HepG2 (cell line): ENCODE measurements at regions not wholly inside any gene's neighbourhood (a gene's known extent, or its start where the extent isn't known, plus 50 kb on each side); places are given as distances from the start of the nearest gene placed in this dataset.

Source experiments
- ATAC-seq: fragments of 200-7000 bp; cut with Tn5 transposase; 3 replicates; pipeline ENCODE4 v1.9.1; 2020; ENCODE audit warnings: mild to moderate bottlenecking, moderate library complexity
- BruUV-seq: library from RNA; stranded (reverse); fragments of 400-500 nt; replicated peaks from 2 replicates; lab custom pipeline; 2021; lab: Mats Ljungman, UMichigan
- CTCF ChIA-PET: fragments of 300-600 bp; formaldehyde crosslinking; extraction: SDS; loops from one replicate; lab custom pipeline; 2021; ENCODE audit warnings: low total read pairs, inconsistent platforms, low intra/inter-chr PET ratio; lab: Yijun Ruan, JAX
- POLR2A ChIA-PET: fragments of 350-600 bp; sonication (Branson Sonifier 250); formaldehyde crosslinking; loops from one replicate; lab custom pipeline; 2020; ENCODE audit warnings: antibody characterized with exemption, inconsistent platforms; lab: Yijun Ruan, JAX
- DNase-seq: peaks from one replicate; pipeline ENCODE4 v3.0.0-alpha.2; 2015; ENCODE audit warnings: low spot score
- FAIRE-seq: peaks from 3 replicates; lab custom pipeline; 2011; peaks lifted over from hg19 to GRCh38; lab: Jason Lieb, UNC
- H2AFZ ChIP-seq: one replicate; pipeline ENCODE4 v1.6.1; 2011; ENCODE audit warnings: low read length, inconsistent platforms
- H3K27ac ChIP-seq: fragments of 300-600 bp; 3 replicates; pipeline ENCODE4 v1.8.0; 2011; ENCODE audit warnings: mixed run types, mild to moderate bottlenecking, mixed read lengths, low read length, inconsistent platforms; ENCODE audit not compliant: insufficient read depth; ENCODE audit errors: extremely low read length
- H3K27me3 ChIP-seq, 2 experiments: fragments of 200-600 bp in 1 of 2; 2 replicates in 1 of 2; 3 replicates in 1 of 2; pipeline versions ENCODE4 v1.6.0 to v1.8.0; 2011; ENCODE audit warnings: low read length in 2 of 2, mild to moderate bottlenecking in 2 of 2, moderate library complexity in 2 of 2, inconsistent platforms in 1 of 2; ENCODE audit not compliant: insufficient read depth in 2 of 2, control insufficient read depth in 1 of 2
- H3K36me3 ChIP-seq, 2 experiments: fragments of 200-600 bp in 1 of 2; replicated peaks in 1 of 2; 2 replicates in 1 of 2; 3 replicates in 1 of 2; pipeline versions ENCODE4 v1.5.1 to v1.8.0; 2011; ENCODE audit warnings: low read length in 2 of 2, inconsistent platforms in 1 of 2; ENCODE audit not compliant: insufficient read depth in 2 of 2, control insufficient read depth in 1 of 2
- H3K4me1 ChIP-seq: 2 replicates; pipeline ENCODE4 v1.5.1; 2012; ENCODE audit warnings: low read length, inconsistent platforms; ENCODE audit not compliant: insufficient read depth
- H3K4me2 ChIP-seq: 2 replicates; pipeline ENCODE4 v1.6.0; 2011; ENCODE audit warnings: low read depth, low read length, inconsistent platforms
- H3K4me3 ChIP-seq, 3 experiments: fragments of 200-600 bp in 1 of 3; sonication (generic), shearing (Covaris generic) in 1 of 3; replicated peaks in 1 of 3; 2 replicates each; pipeline ENCODE4 v1.5.1; 2011 to 2016; ENCODE audit warnings: low read length in 3 of 3, inconsistent platforms in 2 of 3, low read depth in 2 of 3, mild to moderate bottlenecking in 2 of 3, control low read depth in 1 of 3, mixed read lengths in 1 of 3; ENCODE audit not compliant: insufficient read depth in 1 of 3
- H3K79me2 ChIP-seq: one replicate; pipeline ENCODE4 v1.6.1; 2011; ENCODE audit warnings: low read length, inconsistent platforms; ENCODE audit not compliant: insufficient read depth
- H3K9ac ChIP-seq: 2 replicates; pipeline ENCODE4 v1.6.0; 2011; ENCODE audit warnings: mild to moderate bottlenecking, low read depth, low read length, inconsistent platforms; ENCODE audit not compliant: insufficient read depth
- H3K9me3 ChIP-seq: 2 replicates; pipeline ENCODE4 v1.5.1; 2012; ENCODE audit warnings: mild to moderate bottlenecking, low read length
- H4K20me1 ChIP-seq: 2 replicates; pipeline ENCODE4 v1.6.0; 2011; ENCODE audit warnings: inconsistent platforms, mild to moderate bottlenecking, low read length, moderate library complexity; ENCODE audit not compliant: insufficient read depth
- DNMT3B ChIP-seq: conservative IDR thresholded peaks from 2 replicates; pipeline ENCODE4 v1.6.1; 2016; ENCODE audit warnings: missing biosample characterization, control low read depth
- NFE2L1 ChIP-seq: sonication (generic); formaldehyde crosslinking; IDR thresholded peaks from 2 replicates; pipeline ENCODE4 v1.4.0; 2020; ENCODE audit warnings: missing genetic modification reagents, mild to moderate bottlenecking, borderline replicate concordance
- REL ChIP-seq: sonication (generic); formaldehyde crosslinking; conservative IDR thresholded peaks from 2 replicates; pipeline ENCODE4 v1.8.0; 2022; ENCODE audit warnings: mild to moderate bottlenecking, missing genetic modification reagents, moderate library complexity
- RFX3 ChIP-seq: IDR thresholded peaks from 2 replicates; pipeline ENCODE4 v1.6.1; 2016; ENCODE audit warnings: missing biosample characterization, missing genetic modification reagents
- ZBTB8A ChIP-seq: sonication (generic); formaldehyde crosslinking; IDR thresholded peaks from 2 replicates; pipeline ENCODE4 v1.4.0; 2020; ENCODE audit warnings: mild to moderate bottlenecking, low read depth, missing genetic modification reagents, borderline replicate concordance
- ZNF10 ChIP-seq: sonication (generic); formaldehyde crosslinking; IDR thresholded peaks from 2 replicates; pipeline ENCODE4 v1.4.0; 2020; ENCODE audit warnings: mild to moderate bottlenecking, low read depth, missing genetic modification reagents, borderline replicate concordance
- ZNF609 ChIP-seq: sonication (generic); formaldehyde crosslinking; IDR thresholded peaks from 2 replicates; pipeline ENCODE4 v1.4.0; 2020; ENCODE audit warnings: mild to moderate bottlenecking, missing genetic modification reagents, borderline replicate concordance
- ZNF704 ChIP-seq: sonication (generic); formaldehyde crosslinking; IDR thresholded peaks from 2 replicates; pipeline ENCODE4 v1.8.1; 2023; ENCODE audit warnings: mild to moderate bottlenecking, inconsistent platforms, moderate library complexity, missing genetic modification reagents, borderline replicate concordance
- ZSCAN29 ChIP-seq: sonication (generic); formaldehyde crosslinking; conservative IDR thresholded peaks from 2 replicates; pipeline ENCODE4 v1.4.0; 2020; ENCODE audit warnings: mild to moderate bottlenecking, missing genetic modification reagents
- WGBS: methylation state at CpG from one replicate; pipeline ENCODE4 v1.1.6; 2017; ENCODE audit warnings: low lambda C conversion rate; 5-methylcytosine and 5-hydroxymethylcytosine counted together
- in situ Hi-C: cut with HindIII; loops from 2 replicates; pipeline ENCODE4 v1.10.0; 2017; ENCODE audit warnings: low pct_unique_long_range_greater_than_20kb; ENCODE audit not compliant: extremely low pct_ligation_motif_present
- intact Hi-C: fragments of 100-400 bp; cut with micrococcal nuclease; formaldehyde crosslinking; loops from one replicate; pipeline ENCODE4 v1.10.0; 2022; ENCODE audit not compliant: unreplicated experiment

- no peak for TF ChIP-seq ZNF10
- no peak for TF ChIP-seq RFX3 (CRISPR knock-in tag)
- TF ChIP-seq NFE2L1 (CRISPR knock-in tag), result no peak
- no peak for TF ChIP-seq ZBTB8A (CRISPR knock-in tag)
- POLR2A ChIA-PET, result no interaction called here
- Histone ChIP-seq H3K79me2 (no peaks in the 10 kb centered on the region), H3K9ac (no peak overlapping the region), H3K36me3 (no peaks in the 10 kb centered on the region), H3K4me1 (no peaks in the 10 kb centered on the region), H3K27me3 (peaks cover 0 to 3% of the 10 kb centered on the region in 2 experiments; a peak in 2 of 5 replicates), H2AFZ (no peak overlapping the region), H3K4me3 (no peak overlapping the region), H3K27ac (no peak overlapping the region), H3K9me3 (no peaks in the 10 kb centered on the region), H3K4me2 (no peak overlapping the region), H4K20me1 (no peaks in the 10 kb centered on the region)
- intact Hi-C loops (no loop called here), in situ Hi-C loops (no loop called here)
- no TSS peak for BruUV-seq
- CTCF ChIA-PET, result no interaction called here
- FAIRE-seq, result no peak
- no peak for ATAC-seq
- WGBS, result 2% methylated on average over 2 of the region's 2 CpGs
- DNase-seq, result no peak
Observed at GRCh38 chr17:13070732-13071131, 52.9 kb upstream of the ELAC2 start.

GRCh38 chr17:13067629-13068303, 49.9 kb upstream of the ELAC2 start:
- no peak for ATAC-seq
- Histone ChIP-seq H3K9ac (no peak overlapping the region), H3K4me3 (no peak overlapping the region), H3K79me2 (no peaks in the 10 kb centered on the region), H2AFZ (no peak overlapping the region), H3K9me3 (no peaks in the 10 kb centered on the region), H3K27me3 (peaks cover 0 to 3% of the 10 kb centered on the region in 2 experiments; a peak in 2 of 5 replicates), H4K20me1 (no peaks in the 10 kb centered on the region), H3K4me2 (no peak overlapping the region), H3K4me1 (no peaks in the 10 kb centered on the region), H3K36me3 (no peaks in the 10 kb centered on the region), H3K27ac (no peak overlapping the region)
- 5% methylated on average over 5 of the region's 8 CpGs for WGBS
- in situ Hi-C loops (no loop called here), intact Hi-C loops (no loop called here)
- DNase-seq, result no peak
- CTCF ChIA-PET, result no interaction called here
- TF ChIP-seq ZNF704 (CRISPR knock-in tag) (no peak), ZNF609 (CRISPR knock-in tag) (no peak), REL (CRISPR knock-in tag) (no peak), DNMT3B (CRISPR knock-in tag) (no peak), ZSCAN29 (CRISPR knock-in tag) (no peak)
- no peak for FAIRE-seq
- POLR2A ChIA-PET, result no interaction called here
- no TSS peak for BruUV-seq
